GM12878 (cell line): ENCODE measurements at regions not wholly inside any gene's neighbourhood (a gene's known extent, or its start where the extent isn't known, plus 50 kb on each side); places are given as distances from the start of the nearest gene placed in this dataset.

ENCODE experiments used
- ATAC-seq: fragments of 200-7000 bp; cut with Tn5 transposase; 3 replicates; pipeline ENCODE4 v1.9.1; 2020; ENCODE audit warnings: mild to moderate bottlenecking, moderate library complexity
- BruUV-seq: library from RNA; stranded (reverse); fragments of 400-500 nt; replicated peaks from 2 replicates; lab custom pipeline; 2021; lab: Mats Ljungman, UMichigan
- CTCF ChIA-PET: fragments of 300-600 bp; sonication (Branson Sonifier 250); formaldehyde crosslinking; extraction: SDS; loops from one replicate; lab custom pipeline; 2021; ENCODE audit warnings: inconsistent platforms; lab: Yijun Ruan, JAX
- POLR2A ChIA-PET: fragments of 350-600 bp; formaldehyde crosslinking; extraction: SDS; loops from one replicate; lab custom pipeline; 2021; ENCODE audit warnings: inconsistent platforms; lab: Charles Lee
- RAD21 ChIA-PET: fragments of 300-600 bp; sonication (Branson Sonifier 250); formaldehyde crosslinking; loops from one replicate; lab custom pipeline; 2023; ENCODE audit warnings: antibody characterized with exemption; ENCODE audit not compliant: unreplicated experiment; lab: Charles Lee
- SMC1A ChIA-PET: fragments of 300-600 bp; sonication (Branson Sonifier 250); formaldehyde crosslinking; loops from one replicate; lab custom pipeline; 2023; ENCODE audit not compliant: unreplicated experiment, uncharacterized antibody; lab: Charles Lee
- DNase-seq: peaks from one replicate; pipeline ENCODE4 v3.0.0-alpha.2; 2011; ENCODE audit warnings: low read depth, low spot score
- FAIRE-seq: peaks from 3 replicates; lab custom pipeline; 2011; peaks lifted over from hg19 to GRCh38; lab: Jason Lieb, UNC
- H2AFZ ChIP-seq: 2 replicates; pipeline ENCODE4 v1.6.0; 2011; ENCODE audit warnings: low read depth, low read length, control low read depth; ENCODE audit not compliant: control insufficient read depth
- H3K27ac ChIP-seq: 2 replicates; pipeline ENCODE4 v1.5.1; 2011; ENCODE audit warnings: control low read depth; ENCODE audit not compliant: control insufficient read depth, insufficient read depth
- H3K27me3 ChIP-seq, 2 experiments: replicated peaks in 1 of 2; 2 replicates each; pipeline versions ENCODE4 v1.6.0 to v1.6.1; 2011; ENCODE audit warnings: low read length in 1 of 2; ENCODE audit not compliant: control insufficient read depth in 2 of 2, insufficient read depth in 2 of 2
- H3K36me3 ChIP-seq, 2 experiments: 2 replicates each; pipeline ENCODE4 v1.5.1; 2011; ENCODE audit warnings: low read length in 1 of 2; ENCODE audit not compliant: control insufficient read depth in 2 of 2, insufficient read depth in 2 of 2
- H3K4me1 ChIP-seq: 2 replicates; pipeline ENCODE4 v1.6.1; 2011; ENCODE audit warnings: mild to moderate bottlenecking, low read length, moderate library complexity, mixed read lengths; ENCODE audit not compliant: control insufficient read depth, insufficient read depth
- H3K4me2 ChIP-seq: 2 replicates; pipeline ENCODE4 v1.6.0; 2011; ENCODE audit warnings: control low read depth; ENCODE audit not compliant: control insufficient read depth, insufficient read depth
- H3K4me3 ChIP-seq: fragments of 200-600 bp; sonication (generic); 2 replicates; pipeline ENCODE4 v1.5.1; 2016
- H3K79me2 ChIP-seq: 2 replicates; pipeline ENCODE4 v1.6.0; 2011; ENCODE audit warnings: low read length; ENCODE audit not compliant: control insufficient read depth, insufficient read depth
- H3K9ac ChIP-seq: 2 replicates; pipeline ENCODE4 v1.8.0; 2011; ENCODE audit warnings: low read length, control low read depth, mixed read lengths; ENCODE audit not compliant: control insufficient read depth, insufficient read depth
- H3K9me3 ChIP-seq: replicated peaks from 3 replicates; pipeline ENCODE4 v1.5.1; 2011; ENCODE audit warnings: mild to moderate bottlenecking, low read length; ENCODE audit not compliant: control insufficient read depth, insufficient read depth
- H4K20me1 ChIP-seq: 2 replicates; pipeline ENCODE4 v1.6.0; 2011; ENCODE audit not compliant: control insufficient read depth, insufficient read depth
- POU2F2 ChIP-seq: IDR thresholded peaks from 3 replicates; pipeline ENCODE4 v1.6.1; 2011; ENCODE audit warnings: low read depth, mild to moderate bottlenecking, low read length, borderline replicate concordance
- RBBP5 ChIP-seq: fragments of 200-600 bp; sonication (generic); conservative IDR thresholded peaks from 2 replicates; pipeline ENCODE4 v1.6.1; 2016
- RUNX3 ChIP-seq: IDR thresholded peaks from 2 replicates; pipeline ENCODE4 v1.6.1; 2012; ENCODE audit warnings: low read length, inconsistent platforms
- SP1 ChIP-seq: IDR thresholded peaks from one replicate; pipeline ENCODE4 v1.6.1; 2011; ENCODE audit warnings: low read depth, low read length
- SPI1 ChIP-seq: IDR thresholded peaks from 2 replicates; pipeline ENCODE4 v1.6.1; 2011; ENCODE audit warnings: low read depth, mild to moderate bottlenecking, low read length, moderate library complexity, borderline replicate concordance; ENCODE audit not compliant: insufficient read depth
- WGBS: methylation state at CpG from one replicate; pipeline ENCODE4 v1.1.6; 2016; ENCODE audit warnings: low lambda C conversion rate; ENCODE audit not compliant: insufficient replicate concordance, insufficient coverage; ENCODE audit errors: missing lambda C conversion rate; 5-methylcytosine and 5-hydroxymethylcytosine counted together
- in situ Hi-C: fragments of 300-500 bp; cut with MboI; formaldehyde crosslinking; loops from 9 replicates; pipeline ENCODE4 v1.14.3; 2018; ENCODE audit warnings: mixed read lengths
- intact Hi-C: fragments of 100-400 bp; cut with micrococcal nuclease; formaldehyde crosslinking; loops from one replicate; pipeline ENCODE4 v1.14.2; 2022; ENCODE audit not compliant: unreplicated experiment
- TF ChIP-seq, protein P1 (sequence below): fragments of 450-650 bp; IDR thresholded peaks from 2 replicates; pipeline ENCODE4 v1.6.1; 2016; ENCODE audit warnings: mild to moderate bottlenecking, moderate library complexity, borderline replicate concordance

DNA sequence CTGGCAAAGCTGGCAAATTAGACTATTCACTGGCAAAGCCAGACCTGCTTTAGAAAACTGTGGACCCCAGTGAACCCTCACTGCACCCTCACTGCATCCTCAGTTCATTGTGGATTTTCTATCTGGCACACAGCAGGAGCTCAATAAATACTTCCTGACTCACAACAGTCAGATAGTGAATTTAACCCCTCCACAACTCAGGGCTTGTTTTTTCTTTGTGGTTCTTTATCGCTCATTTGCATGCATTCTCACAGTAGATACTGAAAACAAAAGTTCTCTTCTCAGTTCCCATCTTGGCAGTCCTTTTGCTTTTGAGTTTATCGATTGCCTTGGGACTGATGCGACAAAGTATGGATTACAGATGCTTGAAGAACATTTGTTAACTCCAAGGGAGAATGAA is 99.8 kb downstream of the ACTL7B start:
- ATAC-seq = peak; percentile 72
- in situ Hi-C loops (no loop called here), intact Hi-C loops (no loop called here)
- no TSS peak for BruUV-seq
- RAD21 ChIA-PET = no interaction called here
- no peaks in the 10 kb centered on the region for H3K27me3 ChIP-seq
- no peak overlapping the region for H3K4me3 ChIP-seq
- CTCF ChIA-PET = no interaction called here
- DNase-seq = peak; percentile 9
- H3K9me3 ChIP-seq = no peaks in the 10 kb centered on the region
- H3K9ac ChIP-seq = no peak overlapping the region
- TF ChIP-seq SPI1 = peak; percentile 50; the same call in 1 of the 2 replicates
- no peak for TF ChIP-seq RBBP5
- TF ChIP-seq RUNX3 = peak; percentile 44; the same call in 1 of the 2 replicates
- peak; percentile 74; the same call in 1 of the 3 replicates for TF ChIP-seq POU2F2
- H4K20me1 ChIP-seq = no peaks in the 10 kb centered on the region
- FAIRE-seq = peak; percentile 82
- no peak overlapping the region for H3K4me2 ChIP-seq
- POLR2A ChIA-PET = no interaction called here
- peaks cover 3% of the 10 kb centered on the region; the same call in 1 of the 2 replicates for H3K4me1 ChIP-seq
- WGBS = 27% methylated on average over 3 of the region's 3 CpGs
- SMC1A ChIA-PET = no interaction called here
- no peaks in the 10 kb centered on the region for H3K36me3 ChIP-seq
- no peak overlapping the region for H2AFZ ChIP-seq
- no peaks in the 10 kb centered on the region for H3K79me2 ChIP-seq
- H3K27ac ChIP-seq = no peak overlapping the region

DNA sequence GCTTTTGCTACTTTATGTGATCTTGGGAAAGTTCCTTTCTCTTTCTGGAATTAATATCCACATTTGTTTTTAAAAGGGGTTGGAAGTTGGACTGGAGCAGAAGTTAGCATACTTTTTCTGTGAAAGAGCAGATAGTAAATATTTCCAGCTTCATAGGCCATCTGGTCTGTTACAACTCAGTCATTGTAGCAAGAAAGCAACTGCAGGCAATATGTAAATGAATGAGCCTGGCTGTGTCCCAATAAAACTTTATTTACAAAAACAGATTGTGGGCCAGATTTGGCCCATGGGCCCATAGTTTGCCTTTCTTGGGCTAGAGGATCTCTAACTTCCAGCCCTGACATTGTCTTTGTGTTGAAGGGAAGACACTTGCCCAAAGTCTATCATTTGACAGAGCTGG is 104.4 kb downstream of the ACTL7B start:
- no peak for FAIRE-seq
- in situ Hi-C loops (no loop called here), intact Hi-C loops (no loop called here)
- TF ChIP-seq, protein P1, sequence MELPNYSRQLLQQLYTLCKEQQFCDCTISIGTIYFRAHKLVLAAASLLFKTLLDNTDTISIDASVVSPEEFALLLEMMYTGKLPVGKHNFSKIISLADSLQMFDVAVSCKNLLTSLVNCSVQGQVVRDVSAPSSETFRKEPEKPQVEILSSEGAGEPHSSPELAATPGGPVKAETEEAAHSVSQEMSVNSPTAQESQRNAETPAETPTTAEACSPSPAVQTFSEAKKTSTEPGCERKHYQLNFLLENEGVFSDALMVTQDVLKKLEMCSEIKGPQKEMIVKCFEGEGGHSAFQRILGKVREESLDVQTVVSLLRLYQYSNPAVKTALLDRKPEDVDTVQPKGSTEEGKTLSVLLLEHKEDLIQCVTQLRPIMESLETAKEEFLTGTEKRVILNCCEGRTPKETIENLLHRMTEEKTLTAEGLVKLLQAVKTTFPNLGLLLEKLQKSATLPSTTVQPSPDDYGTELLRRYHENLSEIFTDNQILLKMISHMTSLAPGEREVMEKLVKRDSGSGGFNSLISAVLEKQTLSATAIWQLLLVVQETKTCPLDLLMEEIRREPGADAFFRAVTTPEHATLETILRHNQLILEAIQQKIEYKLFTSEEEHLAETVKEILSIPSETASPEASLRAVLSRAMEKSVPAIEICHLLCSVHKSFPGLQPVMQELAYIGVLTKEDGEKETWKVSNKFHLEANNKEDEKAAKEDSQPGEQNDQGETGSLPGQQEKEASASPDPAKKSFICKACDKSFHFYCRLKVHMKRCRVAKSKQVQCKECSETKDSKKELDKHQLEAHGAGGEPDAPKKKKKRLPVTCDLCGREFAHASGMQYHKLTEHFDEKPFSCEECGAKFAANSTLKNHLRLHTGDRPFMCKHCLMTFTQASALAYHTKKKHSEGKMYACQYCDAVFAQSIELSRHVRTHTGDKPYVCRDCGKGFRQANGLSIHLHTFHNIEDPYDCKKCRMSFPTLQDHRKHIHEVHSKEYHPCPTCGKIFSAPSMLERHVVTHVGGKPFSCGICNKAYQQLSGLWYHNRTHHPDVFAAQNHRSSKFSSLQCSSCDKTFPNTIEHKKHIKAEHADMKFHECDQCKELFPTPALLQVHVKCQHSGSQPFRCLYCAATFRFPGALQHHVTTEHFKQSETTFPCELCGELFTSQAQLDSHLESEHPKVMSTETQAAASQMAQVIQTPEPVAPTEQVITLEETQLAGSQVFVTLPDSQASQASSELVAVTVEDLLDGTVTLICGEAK = peak; percentile 31; the same call in 1 of the 2 replicates
- no peak for TF ChIP-seq SP1
- Histone ChIP-seq H3K9ac (no peak overlapping the region), H2AFZ (no peak overlapping the region), H3K79me2 (no peaks in the 10 kb centered on the region), H3K4me3 (no peak overlapping the region), H3K27me3 (no peaks in the 10 kb centered on the region), H3K9me3 (no peaks in the 10 kb centered on the region), H3K4me2 (no peak overlapping the region), H3K27ac (no peak overlapping the region), H3K36me3 (no peaks in the 10 kb centered on the region), H3K4me1 (no peaks in the 10 kb centered on the region), H4K20me1 (no peaks in the 10 kb centered on the region)
- DNase-seq = no peak
- no TSS peak for BruUV-seq
- SMC1A ChIA-PET = no interaction called here
- no peak for ATAC-seq
- CTCF ChIA-PET = no interaction called here
- POLR2A ChIA-PET = no interaction called here
- RAD21 ChIA-PET = no interaction called here
